Mammary epithelial cell (primary cell): ENCODE measurements at regions not wholly inside any gene's neighbourhood (a gene's known extent, or its start where the extent isn't known, plus 50 kb on each side); places are given as distances from the start of the nearest gene placed in this dataset.

Source experiments
- CTCF ChIP-seq, 2 donors: IDR thresholded peaks in 1 of 2; conservative IDR thresholded peaks in 1 of 2; 2 replicates each; pipeline ENCODE4 v1.5.1; 2011 to 2012; ENCODE audit warnings: inconsistent platforms in 2 of 2, low read length in 2 of 2, mild to moderate bottlenecking in 2 of 2, control low read depth in 1 of 2, low read depth in 1 of 2; ENCODE audit not compliant: insufficient read depth in 1 of 2; ENCODE audit errors: extremely low read depth in 1 of 2
- EZH2 ChIP-seq: IDR thresholded peaks from 2 replicates; pipeline ENCODE4 v1.6.1; 2012; ENCODE audit warnings: low read length, inconsistent platforms, borderline replicate concordance

GRCh38 chr13:81778350-81778749, 1437.4 kb upstream of the SPRY2 start:
- no peak for TF ChIP-seq CTCF (conservative IDR thresholded peaks at IDR 0.05 in 1 of 2, IDR thresholded peaks at IDR 0.05 in 1 of 2; ENCODE audit: extremely low read depth in 1 of 2, insufficient read depth in 1 of 2, low read depth in 1 of 2, low read length in 2 of 2)
- no peak for TF ChIP-seq EZH2
